Tibial nerve (tissue), 3 donors: ENCODE measurements at regions not wholly inside any gene's neighbourhood (a gene's known extent, or its start where the extent isn't known, plus 50 kb on each side); places are given as distances from the start of the nearest gene placed in this dataset.

Experiments
- POLR2A ChIP-seq, 2 donors: fragments of 450-650 bp; IDR thresholded peaks; one replicate each; pipeline ENCODE4 v1.6.1; 2017; ENCODE audit warnings: antibody characterized with exemption in 2 of 2, mild to moderate bottlenecking in 2 of 2, moderate library complexity in 2 of 2
- TF ChIP-seq, protein P1 (sequence below), 5 experiments: fragments of 200-600 bp in 3 of 5; fragments of 450-650 bp in 2 of 5; sonication (generic) in 3 of 5; IDR thresholded peaks; one replicate each; pipeline ENCODE4 v1.5.1; 2016 to 2019; ENCODE audit warnings: antibody characterized with exemption in 5 of 5, mild to moderate bottlenecking in 3 of 5, moderate library complexity in 2 of 5

DNA sequence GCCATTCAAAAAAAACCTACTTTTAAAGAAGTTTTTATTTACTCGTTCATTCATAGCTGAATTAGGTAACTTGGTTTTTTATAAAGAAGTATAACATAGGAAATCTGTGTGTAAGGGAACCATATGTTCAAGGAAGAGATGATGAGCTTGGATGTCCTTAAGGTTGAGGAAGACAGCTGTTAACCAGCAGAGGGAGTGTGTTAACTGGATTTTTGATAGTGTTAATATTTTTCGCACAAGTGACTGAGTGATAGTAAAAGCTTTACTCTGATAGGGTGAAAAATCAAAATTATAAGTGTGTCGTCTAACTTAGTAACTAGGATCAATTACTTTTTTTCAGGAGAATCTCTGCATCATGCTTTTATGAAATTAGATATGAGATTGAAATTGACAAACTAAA is 134.7 kb downstream of the ARL5B start:
- TF ChIP-seq, protein P1, sequence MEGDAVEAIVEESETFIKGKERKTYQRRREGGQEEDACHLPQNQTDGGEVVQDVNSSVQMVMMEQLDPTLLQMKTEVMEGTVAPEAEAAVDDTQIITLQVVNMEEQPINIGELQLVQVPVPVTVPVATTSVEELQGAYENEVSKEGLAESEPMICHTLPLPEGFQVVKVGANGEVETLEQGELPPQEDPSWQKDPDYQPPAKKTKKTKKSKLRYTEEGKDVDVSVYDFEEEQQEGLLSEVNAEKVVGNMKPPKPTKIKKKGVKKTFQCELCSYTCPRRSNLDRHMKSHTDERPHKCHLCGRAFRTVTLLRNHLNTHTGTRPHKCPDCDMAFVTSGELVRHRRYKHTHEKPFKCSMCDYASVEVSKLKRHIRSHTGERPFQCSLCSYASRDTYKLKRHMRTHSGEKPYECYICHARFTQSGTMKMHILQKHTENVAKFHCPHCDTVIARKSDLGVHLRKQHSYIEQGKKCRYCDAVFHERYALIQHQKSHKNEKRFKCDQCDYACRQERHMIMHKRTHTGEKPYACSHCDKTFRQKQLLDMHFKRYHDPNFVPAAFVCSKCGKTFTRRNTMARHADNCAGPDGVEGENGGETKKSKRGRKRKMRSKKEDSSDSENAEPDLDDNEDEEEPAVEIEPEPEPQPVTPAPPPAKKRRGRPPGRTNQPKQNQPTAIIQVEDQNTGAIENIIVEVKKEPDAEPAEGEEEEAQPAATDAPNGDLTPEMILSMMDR (IDR thresholded peaks at IDR 0.05): peak in 3 of 5 experiments; percentile 15 to 35 (median 18)
- no peak for TF ChIP-seq POLR2A (IDR thresholded peaks at IDR 0.05)
